ENCODE measurements at regions not wholly inside any gene's neighbourhood (a gene's known extent, or its start where the extent isn't known, plus 50 kb on each side); places are given as distances from the start of the nearest gene placed in this dataset.

GRCh38 chr9:115261656-115262081 is 143.7 kb upstream of the TNC start:
- TF ChIP-seq EP300 (IDR thresholded peaks at IDR 0.05) (no peak), CTCF (IDR thresholded peaks at IDR 0.05) (no peak)

All from tibial nerve (tissue), 4 donors.